Panc1 (cell line): ENCODE measurements at regions not wholly inside any gene's neighbourhood (a gene's known extent, or its start where the extent isn't known, plus 50 kb on each side); places are given as distances from the start of the nearest gene placed in this dataset.

Experiments
- POLR2AphosphoS5 ChIP-seq: IDR thresholded peaks from 2 replicates; pipeline ENCODE4 v1.6.1; 2012; ENCODE audit warnings: mild to moderate bottlenecking, low read depth, low read length, moderate library complexity
- SIN3A ChIP-seq: IDR thresholded peaks from 2 replicates; pipeline ENCODE4 v1.6.1; 2012; ENCODE audit warnings: low read depth, mild to moderate bottlenecking, low read length, moderate library complexity, borderline replicate concordance; ENCODE audit not compliant: insufficient read depth
- TCF7L2 ChIP-seq: IDR thresholded peaks from 2 replicates; pipeline ENCODE4 v1.6.1; 2011; ENCODE audit warnings: mild to moderate bottlenecking, low read depth, low read length, inconsistent platforms
- TF ChIP-seq, protein P1 (sequence below): fragments of 450-650 bp; IDR thresholded peaks from 2 replicates; pipeline ENCODE4 v1.5.1; 2017; ENCODE audit warnings: mild to moderate bottlenecking
- TF ChIP-seq, protein P2 (sequence below), 2 experiments: IDR thresholded peaks; 2 replicates each; pipeline ENCODE4 v1.6.1; 2011 to 2012; ENCODE audit warnings: low read depth in 2 of 2, control low read depth in 1 of 2, low read length in 1 of 2, mild to moderate bottlenecking in 1 of 2, moderate library complexity in 1 of 2; ENCODE audit not compliant: insufficient read depth in 1 of 2

DNA sequence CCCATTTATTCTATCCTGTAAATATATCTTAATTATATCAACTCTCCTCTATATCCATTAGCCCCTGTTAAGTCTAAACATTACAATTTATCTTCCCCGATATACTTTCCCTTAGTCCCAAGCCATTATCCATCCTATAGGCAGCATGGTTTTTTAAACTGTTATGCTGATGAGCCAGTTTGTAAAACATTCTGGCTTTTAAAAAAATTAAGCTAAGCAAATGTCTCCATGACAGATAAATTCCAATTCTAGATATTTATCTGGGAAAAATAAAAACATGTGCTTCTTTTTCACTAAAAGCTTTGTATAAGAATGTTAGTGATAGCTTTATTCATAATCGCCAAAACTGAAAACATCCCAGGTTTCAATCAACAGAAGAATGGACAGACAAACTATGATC lies 183.2 kb upstream of the GNAI1 start:
- TF ChIP-seq, protein P1, sequence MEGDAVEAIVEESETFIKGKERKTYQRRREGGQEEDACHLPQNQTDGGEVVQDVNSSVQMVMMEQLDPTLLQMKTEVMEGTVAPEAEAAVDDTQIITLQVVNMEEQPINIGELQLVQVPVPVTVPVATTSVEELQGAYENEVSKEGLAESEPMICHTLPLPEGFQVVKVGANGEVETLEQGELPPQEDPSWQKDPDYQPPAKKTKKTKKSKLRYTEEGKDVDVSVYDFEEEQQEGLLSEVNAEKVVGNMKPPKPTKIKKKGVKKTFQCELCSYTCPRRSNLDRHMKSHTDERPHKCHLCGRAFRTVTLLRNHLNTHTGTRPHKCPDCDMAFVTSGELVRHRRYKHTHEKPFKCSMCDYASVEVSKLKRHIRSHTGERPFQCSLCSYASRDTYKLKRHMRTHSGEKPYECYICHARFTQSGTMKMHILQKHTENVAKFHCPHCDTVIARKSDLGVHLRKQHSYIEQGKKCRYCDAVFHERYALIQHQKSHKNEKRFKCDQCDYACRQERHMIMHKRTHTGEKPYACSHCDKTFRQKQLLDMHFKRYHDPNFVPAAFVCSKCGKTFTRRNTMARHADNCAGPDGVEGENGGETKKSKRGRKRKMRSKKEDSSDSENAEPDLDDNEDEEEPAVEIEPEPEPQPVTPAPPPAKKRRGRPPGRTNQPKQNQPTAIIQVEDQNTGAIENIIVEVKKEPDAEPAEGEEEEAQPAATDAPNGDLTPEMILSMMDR: no peak
- TF ChIP-seq POLR2AphosphoS5: no peak
- no peak for TF ChIP-seq TCF7L2
- TF ChIP-seq, protein P2, sequence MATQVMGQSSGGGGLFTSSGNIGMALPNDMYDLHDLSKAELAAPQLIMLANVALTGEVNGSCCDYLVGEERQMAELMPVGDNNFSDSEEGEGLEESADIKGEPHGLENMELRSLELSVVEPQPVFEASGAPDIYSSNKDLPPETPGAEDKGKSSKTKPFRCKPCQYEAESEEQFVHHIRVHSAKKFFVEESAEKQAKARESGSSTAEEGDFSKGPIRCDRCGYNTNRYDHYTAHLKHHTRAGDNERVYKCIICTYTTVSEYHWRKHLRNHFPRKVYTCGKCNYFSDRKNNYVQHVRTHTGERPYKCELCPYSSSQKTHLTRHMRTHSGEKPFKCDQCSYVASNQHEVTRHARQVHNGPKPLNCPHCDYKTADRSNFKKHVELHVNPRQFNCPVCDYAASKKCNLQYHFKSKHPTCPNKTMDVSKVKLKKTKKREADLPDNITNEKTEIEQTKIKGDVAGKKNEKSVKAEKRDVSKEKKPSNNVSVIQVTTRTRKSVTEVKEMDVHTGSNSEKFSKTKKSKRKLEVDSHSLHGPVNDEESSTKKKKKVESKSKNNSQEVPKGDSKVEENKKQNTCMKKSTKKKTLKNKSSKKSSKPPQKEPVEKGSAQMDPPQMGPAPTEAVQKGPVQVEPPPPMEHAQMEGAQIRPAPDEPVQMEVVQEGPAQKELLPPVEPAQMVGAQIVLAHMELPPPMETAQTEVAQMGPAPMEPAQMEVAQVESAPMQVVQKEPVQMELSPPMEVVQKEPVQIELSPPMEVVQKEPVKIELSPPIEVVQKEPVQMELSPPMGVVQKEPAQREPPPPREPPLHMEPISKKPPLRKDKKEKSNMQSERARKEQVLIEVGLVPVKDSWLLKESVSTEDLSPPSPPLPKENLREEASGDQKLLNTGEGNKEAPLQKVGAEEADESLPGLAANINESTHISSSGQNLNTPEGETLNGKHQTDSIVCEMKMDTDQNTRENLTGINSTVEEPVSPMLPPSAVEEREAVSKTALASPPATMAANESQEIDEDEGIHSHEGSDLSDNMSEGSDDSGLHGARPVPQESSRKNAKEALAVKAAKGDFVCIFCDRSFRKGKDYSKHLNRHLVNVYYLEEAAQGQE (IDR thresholded peaks at IDR 0.05; ENCODE audit: insufficient read depth in 1 of 2, low read depth in 2 of 2, low read length in 1 of 2): no peak
- TF ChIP-seq SIN3A: no peak
